ENCODE measurements at regions not wholly inside any gene's neighbourhood (a gene's known extent, or its start where the extent isn't known, plus 50 kb on each side); places are given as distances from the start of the nearest gene placed in this dataset.
"Not testable (repeated sequence)": the region's sequence is repeated elsewhere in the genome, so short reads cannot be mapped to it uniquely, and the experiment has no call there.

- Histone ChIP-seq H3K4me3 (ENCODE audit: low read depth, low read length) (no peak overlapping the region), H3K4me1 (ENCODE audit: insufficient read depth) (no peaks in the 10 kb centered on the region), H3K27ac (ENCODE audit: low read depth) (no peak overlapping the region), H3K36me3 (ENCODE audit: insufficient read depth) (no peaks in the 10 kb centered on the region)
- DNase-seq (ENCODE audit: extremely low spot score) = no peak
- 73% methylated on average over 7 of the region's 7 CpGs for WGBS
These were observed 165.0 kb upstream of the ZNF521 start for GRCh38 chr18:25516747-25517498.

DNA sequence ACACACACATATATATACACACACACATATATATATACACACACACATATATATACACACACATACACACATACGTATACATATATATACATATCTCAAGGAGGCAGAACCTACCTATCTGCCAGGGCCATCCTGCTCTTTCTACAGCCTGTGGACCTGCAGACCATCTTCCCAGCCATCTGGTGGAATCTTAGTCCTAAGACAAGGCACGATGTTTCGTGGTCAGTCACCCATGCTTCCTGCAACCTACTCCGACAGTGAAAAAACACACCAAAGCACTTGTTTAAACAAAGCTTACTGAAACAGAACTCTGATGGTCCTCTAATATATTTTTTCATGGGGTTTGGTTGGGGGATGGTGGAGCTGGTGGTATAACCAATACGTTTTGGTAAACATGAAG lies 164.2 kb upstream of the ZNF521 start:
- no peak overlapping the region for H3K4me3 ChIP-seq (ENCODE audit: low read depth, low read length)
- DNase-seq (ENCODE audit: extremely low spot score) = no peak
- H3K36me3 ChIP-seq (ENCODE audit: insufficient read depth) = no peaks in the 10 kb centered on the region
- 74% methylated on average over 5 of the region's 5 CpGs for WGBS
- no peak overlapping the region for H3K27ac ChIP-seq (ENCODE audit: low read depth)
- no peaks in the 10 kb centered on the region for H3K4me1 ChIP-seq (ENCODE audit: insufficient read depth)

GRCh38 chr18:25510096-25510495 lies 158.1 kb upstream of the ZNF521 start:
- H3K27ac ChIP-seq (ENCODE audit: low read depth) = no peak overlapping the region
- no peaks in the 10 kb centered on the region for H3K36me3 ChIP-seq (ENCODE audit: insufficient read depth)
- DNase-seq (ENCODE audit: extremely low spot score) = no peak
- 71% methylated on average over 2 of the region's 2 CpGs for WGBS
- no peak overlapping the region for H3K4me3 ChIP-seq (ENCODE audit: low read depth, low read length)
- no peaks in the 10 kb centered on the region for H3K4me1 ChIP-seq (ENCODE audit: insufficient read depth)

DNA sequence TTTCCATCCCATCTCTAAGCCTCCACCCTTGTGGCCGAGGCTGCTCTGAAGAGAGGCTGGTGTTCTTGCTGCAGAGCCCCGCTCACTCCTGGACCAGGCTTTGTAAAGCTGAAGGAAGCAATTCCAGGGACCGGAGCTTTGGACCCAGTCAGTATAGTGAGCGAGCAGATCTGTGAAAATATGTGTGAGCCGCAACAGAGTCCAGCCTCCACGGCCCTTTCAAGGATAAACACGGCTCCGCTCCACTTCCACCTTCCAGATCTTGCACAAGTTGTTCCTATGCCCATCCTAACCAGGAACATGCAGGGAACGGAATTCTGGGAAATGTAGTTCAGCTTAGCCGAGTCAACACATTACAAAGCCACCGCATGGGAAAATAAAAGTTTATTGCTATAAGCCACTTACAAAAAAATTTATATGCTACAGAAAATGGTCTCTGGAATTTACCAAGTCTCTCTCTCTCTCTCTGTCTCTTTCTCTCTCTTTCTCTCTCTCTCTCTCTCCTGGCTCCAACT lies 151.7 kb upstream of the ZNF521 start:
- Histone ChIP-seq H3K36me3 (ENCODE audit: insufficient read depth) (no peaks in the 10 kb centered on the region), H3K27ac (ENCODE audit: low read depth) (no peak overlapping the region), H3K4me1 (ENCODE audit: insufficient read depth) (no peaks in the 10 kb centered on the region), H3K4me3 (ENCODE audit: low read depth, low read length) (peak overlapping the region; percentile 38)
- 3% methylated on average over 11 of the region's 11 CpGs for WGBS
- peak; percentile 58 for DNase-seq (ENCODE audit: extremely low spot score)

DNA sequence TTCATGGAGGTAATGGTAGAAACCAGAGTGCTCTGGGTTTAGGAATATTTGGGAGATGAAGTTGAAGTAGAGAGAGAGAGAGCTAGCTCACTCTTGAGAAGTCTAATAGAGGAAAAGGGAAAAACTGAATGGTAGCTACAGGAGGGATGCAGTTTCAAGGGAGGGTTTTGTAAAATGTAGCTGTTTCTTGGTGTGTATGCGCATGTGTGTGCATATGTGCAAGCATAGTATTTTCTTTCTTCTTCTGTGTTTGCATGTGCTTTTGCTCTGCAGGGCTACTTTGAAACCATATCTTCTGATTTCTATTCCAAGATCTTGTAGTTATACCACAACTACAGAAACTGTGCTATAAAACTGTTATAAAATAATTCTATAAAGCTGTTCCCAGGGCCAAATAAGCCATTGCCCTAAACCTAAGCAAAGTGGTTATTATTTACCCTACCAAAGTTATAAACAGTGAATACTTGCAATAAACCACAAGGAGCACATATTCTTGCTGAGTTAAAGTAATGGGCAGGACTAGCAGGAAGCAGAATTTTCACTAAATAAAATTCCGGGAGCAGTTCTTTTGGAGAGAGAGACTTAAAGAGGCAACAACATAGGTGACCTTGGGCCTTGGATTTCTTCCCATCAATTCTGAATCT lies 145.3 kb upstream of the ZNF521 start:
- no peaks in the 10 kb centered on the region for H3K4me1 ChIP-seq (ENCODE audit: insufficient read depth)
- no peak overlapping the region for H3K4me3 ChIP-seq (ENCODE audit: low read depth, low read length)
- no peak for DNase-seq (ENCODE audit: extremely low spot score)
- H3K27ac ChIP-seq (ENCODE audit: low read depth) = no peak overlapping the region
- WGBS = 76% methylated on average over 2 of the region's 2 CpGs
- no peaks in the 10 kb centered on the region for H3K36me3 ChIP-seq (ENCODE audit: insufficient read depth)

DNA sequence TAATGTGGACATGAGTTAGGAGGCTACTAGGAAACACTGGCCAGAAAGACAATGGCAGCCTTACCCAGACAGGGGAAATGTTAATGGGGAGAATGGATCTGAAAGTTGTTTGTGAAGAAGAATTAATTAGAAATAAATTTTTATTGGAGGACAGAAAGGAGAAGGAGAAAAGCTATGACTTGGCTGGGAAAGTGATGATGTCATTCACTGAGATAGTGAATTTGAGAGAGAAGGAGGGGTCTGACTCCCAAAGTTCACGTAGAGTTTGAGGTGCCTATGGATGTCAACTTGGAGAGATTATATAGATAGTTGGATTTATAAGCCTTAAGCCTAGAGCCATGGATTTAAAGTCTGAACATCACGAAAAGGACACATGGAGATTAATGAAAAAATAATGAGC lies 144.6 kb upstream of the ZNF521 start:
- Histone ChIP-seq H3K27ac (ENCODE audit: low read depth) (no peak overlapping the region), H3K4me3 (ENCODE audit: low read depth, low read length) (no peak overlapping the region), H3K36me3 (ENCODE audit: insufficient read depth) (no peaks in the 10 kb centered on the region), H3K4me1 (ENCODE audit: insufficient read depth) (no peaks in the 10 kb centered on the region)
- 40% methylated on average over 2 of the region's 2 CpGs for WGBS
- no peak for DNase-seq (ENCODE audit: extremely low spot score)

DNA sequence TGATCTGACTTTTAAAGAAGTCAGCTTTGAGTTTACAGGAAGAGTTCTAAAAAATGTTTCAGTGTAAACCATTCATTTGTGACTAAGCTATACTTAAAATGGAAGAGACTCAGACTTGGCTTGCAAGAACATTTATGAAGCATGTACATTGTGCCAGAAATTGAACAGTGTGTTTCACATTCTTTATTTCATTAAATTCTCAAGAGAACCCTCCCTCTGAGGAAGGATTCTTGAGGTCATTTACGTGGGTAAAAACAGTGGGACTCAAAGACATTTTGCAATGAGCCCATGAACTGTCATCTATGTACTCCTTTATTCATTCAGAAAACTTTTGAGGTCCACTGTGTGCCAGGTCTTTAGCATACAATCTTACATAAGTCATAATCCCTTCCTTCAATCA lies 143.6 kb upstream of the ZNF521 start:
- Histone ChIP-seq H3K36me3 (ENCODE audit: insufficient read depth) (no peaks in the 10 kb centered on the region), H3K4me1 (ENCODE audit: insufficient read depth) (no peaks in the 10 kb centered on the region), H3K4me3 (ENCODE audit: low read depth, low read length) (no peak overlapping the region), H3K27ac (ENCODE audit: low read depth) (no peak overlapping the region)
- no peak for DNase-seq (ENCODE audit: extremely low spot score)
- 64% methylated on average over 1 of the region's 1 CpG for WGBS

DNA sequence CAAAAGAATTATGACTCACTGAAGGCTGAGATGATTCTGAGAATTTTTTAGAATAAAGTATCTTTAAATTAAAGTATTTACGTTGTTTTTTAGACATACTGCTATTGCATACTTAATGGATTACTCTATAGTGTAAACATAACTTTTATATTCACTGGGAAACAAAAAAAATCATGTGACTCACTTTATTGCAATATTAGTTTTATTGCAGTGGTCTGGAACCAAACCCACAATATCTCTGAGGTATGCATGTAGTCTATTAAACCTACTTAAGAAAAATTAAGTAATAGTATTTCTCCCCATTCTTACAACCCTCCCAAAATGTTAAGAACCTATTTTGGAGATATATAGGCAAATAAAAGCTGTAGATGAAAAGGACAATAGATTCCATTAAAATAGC lies 142.9 kb upstream of the ZNF521 start:
- no peak for DNase-seq (ENCODE audit: extremely low spot score)
- no peak overlapping the region for H3K27ac ChIP-seq (ENCODE audit: low read depth)
- 60% methylated on average over 1 of the region's 1 CpG for WGBS
- no peaks in the 10 kb centered on the region for H3K4me1 ChIP-seq (ENCODE audit: insufficient read depth)
- H3K36me3 ChIP-seq (ENCODE audit: insufficient read depth) = no peaks in the 10 kb centered on the region
- no peak overlapping the region for H3K4me3 ChIP-seq (ENCODE audit: low read depth, low read length)

DNA sequence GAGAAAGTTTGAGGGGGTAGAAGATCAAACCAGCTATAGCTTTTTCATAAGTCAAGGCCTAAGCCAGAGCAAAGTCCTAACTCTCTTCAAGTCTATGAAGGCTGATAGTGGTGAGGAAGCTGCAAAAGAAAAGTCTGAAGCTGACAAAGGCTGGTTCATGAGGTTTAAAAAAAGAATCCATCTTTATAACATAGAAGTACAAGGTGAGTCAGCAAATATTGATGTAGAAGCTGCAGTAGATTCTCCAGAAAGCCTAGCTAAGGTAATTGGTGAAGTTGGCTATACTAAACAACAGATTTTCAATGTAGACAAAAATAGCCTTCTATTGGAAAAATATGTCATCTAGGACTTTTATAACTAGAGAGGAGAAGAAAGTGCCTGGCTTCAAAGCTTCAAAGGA lies 141.4 kb upstream of the ZNF521 start:
- H3K36me3 ChIP-seq (ENCODE audit: insufficient read depth) = no peaks in the 10 kb centered on the region
- H3K27ac ChIP-seq (ENCODE audit: low read depth) = no peak overlapping the region
- DNase-seq (ENCODE audit: extremely low spot score) = no peak
- H3K4me3 ChIP-seq (ENCODE audit: low read depth, low read length) = no peak overlapping the region
- H3K4me1 ChIP-seq (ENCODE audit: insufficient read depth) = no peaks in the 10 kb centered on the region

DNA sequence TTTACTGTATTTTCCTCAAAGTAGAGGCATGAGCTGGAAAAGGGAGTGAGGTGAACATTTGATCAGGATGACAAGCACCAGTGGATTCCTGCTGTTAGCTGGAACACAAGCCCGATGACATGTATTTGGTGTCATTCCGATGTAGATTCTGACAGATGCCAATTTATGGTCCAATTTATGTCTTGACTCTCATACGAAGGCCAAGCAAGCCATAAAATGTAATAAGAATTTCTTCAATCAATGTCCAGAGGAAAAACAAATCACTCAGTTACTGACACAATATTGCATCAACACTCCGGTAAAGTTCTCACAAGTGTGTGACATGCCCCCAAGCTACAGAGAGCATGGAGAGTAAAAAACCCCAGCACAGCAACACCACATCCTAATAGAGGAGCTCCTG lies 138.3 kb upstream of the ZNF521 start:
- no peaks in the 10 kb centered on the region for H3K4me1 ChIP-seq (ENCODE audit: insufficient read depth)
- 81% methylated on average over 4 of the region's 4 CpGs for WGBS
- DNase-seq (ENCODE audit: extremely low spot score) = no peak
- H3K36me3 ChIP-seq (ENCODE audit: insufficient read depth) = no peaks in the 10 kb centered on the region
- H3K4me3 ChIP-seq (ENCODE audit: low read depth, low read length) = no peak overlapping the region
- no peak overlapping the region for H3K27ac ChIP-seq (ENCODE audit: low read depth)

DNA sequence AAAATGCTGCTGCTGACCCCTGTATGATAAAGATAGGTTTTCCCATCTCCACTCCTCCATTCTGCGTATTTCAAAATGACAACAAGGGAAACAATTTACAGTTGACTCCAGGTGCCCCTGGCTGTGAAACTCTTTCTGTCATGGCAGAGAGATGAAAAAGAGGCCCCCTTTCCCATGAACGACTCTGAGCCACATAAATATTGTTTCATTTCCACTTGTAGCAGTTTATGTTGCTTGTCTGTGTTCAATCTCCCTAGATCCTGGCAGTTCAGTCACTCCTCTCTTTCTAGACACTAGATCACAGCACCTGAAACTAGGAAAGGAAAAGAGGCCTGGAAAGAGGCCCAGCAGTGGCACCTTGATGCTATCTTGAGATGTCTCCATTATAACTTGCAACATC lies 121.0 kb upstream of the ZNF521 start:
- no peak for DNase-seq (ENCODE audit: extremely low spot score)
- H3K27ac ChIP-seq (ENCODE audit: low read depth) = no peak overlapping the region
- no peaks in the 10 kb centered on the region for H3K4me1 ChIP-seq (ENCODE audit: insufficient read depth)
- H3K36me3 ChIP-seq (ENCODE audit: insufficient read depth) = no peaks in the 10 kb centered on the region
- no peak overlapping the region for H3K4me3 ChIP-seq (ENCODE audit: low read depth, low read length)
- 78% methylated on average over 2 of the region's 2 CpGs for WGBS

- H3K36me3 ChIP-seq (ENCODE audit: insufficient read depth); H3K4me3 ChIP-seq (ENCODE audit: low read depth, low read length); H3K27ac ChIP-seq (ENCODE audit: low read depth); DNase-seq (ENCODE audit: extremely low spot score); H3K4me1 ChIP-seq (ENCODE audit: insufficient read depth): not testable (repeated sequence)
- WGBS = 98% methylated on average over 7 of the region's 7 CpGs
These were observed 119.0 kb upstream of the ZNF521 start for GRCh38 chr18:25470756-25471524.

GRCh38 chr18:25470062-25470461 lies 118.1 kb upstream of the ZNF521 start:
- WGBS = 23% methylated on average over 7 of the region's 7 CpGs
- peak; percentile 51 for DNase-seq (ENCODE audit: extremely low spot score)
- no peak overlapping the region for H3K27ac ChIP-seq (ENCODE audit: low read depth)

GRCh38 chr18:25469489-25469888 lies 117.5 kb upstream of the ZNF521 start:
- Histone ChIP-seq H3K4me3 (ENCODE audit: low read depth, low read length) (no peak overlapping the region), H3K36me3 (ENCODE audit: insufficient read depth) (no peaks in the 10 kb centered on the region), H3K4me1 (ENCODE audit: insufficient read depth) (no peaks in the 10 kb centered on the region), H3K27ac (ENCODE audit: low read depth) (no peak overlapping the region)
- DNase-seq (ENCODE audit: extremely low spot score) = peak; percentile 59
- WGBS = 26% methylated on average over 2 of the region's 2 CpGs

More at GRCh38 chr18:25470062-25470461, 118.1 kb upstream of the ZNF521 start:
- Histone ChIP-seq H3K36me3 (ENCODE audit: insufficient read depth) (no peaks in the 10 kb centered on the region), H3K4me3 (ENCODE audit: low read depth, low read length) (no peak overlapping the region), H3K4me1 (ENCODE audit: insufficient read depth) (no peaks in the 10 kb centered on the region)
